ENCODE measurements at regions not wholly inside any gene's neighbourhood (a gene's known extent, or its start where the extent isn't known, plus 50 kb on each side); places are given as distances from the start of the nearest gene placed in this dataset.

DNA sequence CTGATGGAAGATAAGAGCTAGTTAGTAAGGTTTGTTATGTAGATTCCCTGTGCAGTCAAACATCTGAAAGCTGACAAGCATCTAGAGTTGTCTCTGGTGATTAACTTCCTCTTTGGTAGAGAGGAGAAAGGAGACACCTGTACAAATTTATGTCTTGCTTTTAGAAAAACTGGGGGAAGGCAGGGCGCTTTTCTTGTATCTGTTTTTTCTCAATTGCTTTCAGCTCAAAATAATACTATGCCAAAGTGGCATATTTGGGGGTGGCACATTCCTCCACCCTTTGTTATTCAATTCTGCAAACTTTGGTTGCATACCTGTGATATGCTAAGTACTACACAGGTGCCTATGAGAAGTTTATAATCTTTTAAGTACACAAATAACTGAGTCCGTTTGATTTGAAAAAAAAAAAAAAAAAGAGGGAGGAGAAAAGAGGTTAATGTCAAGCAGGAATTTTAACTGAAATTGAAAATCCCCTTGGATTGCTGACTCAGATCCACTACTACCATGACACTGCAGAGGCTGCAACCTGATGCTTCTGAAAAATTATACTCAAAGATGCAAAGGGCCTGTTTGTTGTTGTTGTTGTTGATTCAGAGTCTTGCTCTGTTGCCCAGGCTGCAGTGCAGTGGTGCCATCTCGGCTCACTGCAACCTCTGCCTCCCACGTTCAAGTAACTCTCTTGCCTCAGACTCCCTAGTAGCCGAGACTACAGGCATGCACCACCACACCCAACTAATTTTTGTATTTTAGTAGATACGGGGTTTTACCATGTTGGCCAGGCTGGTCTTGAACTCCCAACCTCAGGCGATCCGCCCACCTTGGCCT, 164.8 kb upstream of the NBEA start:
- H3K9me3 ChIP-seq (replicated peaks; ENCODE audit: low read length), result no peaks in the 10 kb centered on the region
- H3K4me2 ChIP-seq (ENCODE audit: low read length), result no peak overlapping the region
- H3K9ac ChIP-seq (ENCODE audit: low read depth, low read length), result no peak overlapping the region
- no peaks in the 10 kb centered on the region for H3K36me3 ChIP-seq (ENCODE audit: insufficient read depth, low read length)
- H3K27me3 ChIP-seq (ENCODE audit: control insufficient read depth, insufficient read depth, low read length), result no peaks in the 10 kb centered on the region
- no peak overlapping the region for H3K4me3 ChIP-seq (ENCODE audit: low read length)
- H3K4me1 ChIP-seq (ENCODE audit: control insufficient read depth, insufficient read depth, low read length), result no peaks in the 10 kb centered on the region

DNA sequence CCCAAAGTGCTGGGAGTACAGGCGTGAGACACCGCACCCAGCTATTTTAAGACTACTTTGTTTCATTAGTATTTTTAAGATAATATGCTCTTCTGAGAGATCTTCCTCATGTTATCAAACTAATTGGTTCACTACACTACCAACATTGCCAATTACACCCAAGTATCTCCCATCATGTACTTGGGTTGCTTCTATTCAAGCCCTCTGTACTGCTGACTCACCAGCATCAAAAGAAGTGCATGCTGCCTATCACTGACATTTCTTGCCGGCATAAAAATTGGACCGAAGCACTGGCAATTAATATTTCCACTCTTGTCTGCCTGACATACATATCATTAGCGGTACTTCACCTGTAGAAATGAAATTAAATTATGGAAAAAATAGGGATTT, 164.2 kb upstream of the NBEA start:
- no peaks in the 10 kb centered on the region for H3K4me1 ChIP-seq (ENCODE audit: control insufficient read depth, insufficient read depth, low read length)
- no peak overlapping the region for H3K4me2 ChIP-seq (ENCODE audit: low read length)

DNA sequence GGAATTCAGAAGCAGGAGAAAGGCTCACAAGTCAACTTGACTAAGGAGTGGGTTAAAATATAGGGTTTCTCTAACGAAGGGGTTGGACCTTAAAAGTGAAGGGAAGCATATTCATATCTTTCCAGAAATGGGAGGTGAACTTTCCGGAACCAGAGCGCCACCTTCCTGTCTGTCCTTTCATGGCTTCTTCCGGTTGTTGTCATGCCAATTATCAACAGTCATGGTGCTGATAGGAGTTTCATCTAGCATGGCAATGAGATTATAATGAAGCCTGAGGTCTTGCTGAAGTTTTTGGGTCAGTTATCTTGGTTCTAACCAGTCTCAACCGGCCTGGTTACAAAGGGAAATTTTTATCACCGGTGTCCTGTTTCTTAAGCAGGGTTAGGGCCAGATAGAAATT, 162.9 kb upstream of the NBEA start:
- H3K4me1 ChIP-seq (ENCODE audit: control insufficient read depth, insufficient read depth, low read length), result no peaks in the 10 kb centered on the region
- no peak overlapping the region for H3K4me2 ChIP-seq (ENCODE audit: low read length)
- H3K27me3 ChIP-seq (ENCODE audit: control insufficient read depth, insufficient read depth, low read length), result no peaks in the 10 kb centered on the region
- no peak overlapping the region for H3K4me3 ChIP-seq (ENCODE audit: low read length)
- no peaks in the 10 kb centered on the region for H3K36me3 ChIP-seq (ENCODE audit: insufficient read depth, low read length)
- no peaks in the 10 kb centered on the region for H3K9me3 ChIP-seq (replicated peaks; ENCODE audit: low read length)
- H3K9ac ChIP-seq (ENCODE audit: low read depth, low read length), result no peak overlapping the region

More for the DNA sequence above, 164.2 kb upstream of the NBEA start:
- no peaks in the 10 kb centered on the region for H3K36me3 ChIP-seq (ENCODE audit: insufficient read depth, low read length)
- H3K9me3 ChIP-seq (replicated peaks; ENCODE audit: low read length), result no peaks in the 10 kb centered on the region
- H3K9ac ChIP-seq (ENCODE audit: low read depth, low read length), result no peak overlapping the region
- H3K27me3 ChIP-seq (ENCODE audit: control insufficient read depth, insufficient read depth, low read length), result no peaks in the 10 kb centered on the region
- H3K4me3 ChIP-seq (ENCODE audit: low read length), result no peak overlapping the region

DNA sequence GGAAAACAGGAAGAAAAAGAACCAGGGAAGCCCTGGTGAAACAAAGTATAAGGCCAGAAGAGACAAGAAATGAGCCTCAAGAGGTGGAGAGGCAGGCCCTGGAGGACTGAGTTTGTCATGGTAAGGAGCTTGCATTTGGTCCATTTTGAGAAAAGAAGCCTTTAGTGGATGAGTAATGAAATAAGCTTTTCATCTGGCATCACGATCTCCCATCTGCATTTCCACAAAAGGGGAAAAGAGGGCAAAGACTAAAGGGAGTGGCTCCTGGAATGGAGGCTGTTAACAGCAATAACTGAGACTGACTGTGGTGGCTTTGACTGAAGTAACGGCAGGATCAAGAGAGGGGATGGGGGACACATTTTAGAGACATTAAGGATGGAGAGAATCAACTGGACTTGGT, 148.8 kb upstream of the NBEA start:
- Histone ChIP-seq H3K4me2 (ENCODE audit: low read length) (no peak overlapping the region), H3K9me3 (replicated peaks; ENCODE audit: low read length) (no peaks in the 10 kb centered on the region), H3K27me3 (ENCODE audit: control insufficient read depth, insufficient read depth, low read length) (no peaks in the 10 kb centered on the region), H3K4me1 (ENCODE audit: control insufficient read depth, insufficient read depth, low read length) (no peaks in the 10 kb centered on the region), H3K4me3 (ENCODE audit: low read length) (no peak overlapping the region), H3K36me3 (ENCODE audit: insufficient read depth, low read length) (no peaks in the 10 kb centered on the region), H3K9ac (ENCODE audit: low read depth, low read length) (no peak overlapping the region)

DNA sequence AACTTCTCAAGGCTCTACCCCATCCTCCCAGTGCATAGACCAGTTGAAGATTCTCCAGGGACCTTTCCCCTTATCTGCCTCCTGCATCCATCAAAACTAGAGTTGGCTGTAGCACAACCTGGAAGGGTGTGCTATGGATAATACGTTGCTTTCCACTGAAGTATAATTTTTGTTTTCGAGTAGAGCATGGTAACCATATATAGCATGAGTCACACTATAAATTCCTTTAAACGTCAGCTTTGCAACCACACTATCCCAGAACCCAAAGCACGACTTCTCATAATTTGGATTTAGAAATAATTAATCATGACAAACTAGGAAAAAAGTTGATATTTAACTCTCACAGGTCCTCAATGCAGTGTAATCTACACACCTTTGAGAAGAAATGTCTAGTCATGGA, 138.3 kb upstream of the NBEA start:
- H3K4me1 ChIP-seq (ENCODE audit: control insufficient read depth, insufficient read depth, low read length), result no peaks in the 10 kb centered on the region
- H3K4me2 ChIP-seq (ENCODE audit: low read length), result no peak overlapping the region
- H3K4me3 ChIP-seq (ENCODE audit: low read length), result no peak overlapping the region
- no peaks in the 10 kb centered on the region for H3K36me3 ChIP-seq (ENCODE audit: insufficient read depth, low read length)
- H3K27me3 ChIP-seq (ENCODE audit: control insufficient read depth, insufficient read depth, low read length), result no peaks in the 10 kb centered on the region
- H3K9ac ChIP-seq (ENCODE audit: low read depth, low read length), result no peak overlapping the region
- no peaks in the 10 kb centered on the region for H3K9me3 ChIP-seq (replicated peaks; ENCODE audit: low read length)

DNA sequence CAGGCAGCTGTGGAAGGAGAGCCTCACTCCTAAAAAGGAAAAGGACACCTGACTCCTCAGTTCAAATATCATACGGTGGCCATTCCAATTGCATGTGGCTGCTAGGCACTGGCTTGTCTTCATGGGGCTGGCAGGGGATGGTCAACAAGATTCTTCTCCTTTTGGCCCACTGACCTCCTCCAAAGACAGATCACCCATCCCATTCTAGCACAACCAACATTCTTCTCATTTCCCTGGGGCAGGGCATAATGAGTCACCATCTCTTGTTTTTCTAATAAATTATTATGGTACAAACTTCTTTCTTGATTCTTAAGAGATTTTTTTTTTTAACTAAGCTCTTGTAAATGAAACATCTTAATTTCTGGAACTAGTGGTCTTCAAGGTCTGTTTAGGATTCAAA, 136.7 kb upstream of the NBEA start:
- Histone ChIP-seq H3K27me3 (ENCODE audit: control insufficient read depth, insufficient read depth, low read length) (no peaks in the 10 kb centered on the region), H3K4me3 (ENCODE audit: low read length) (no peak overlapping the region), H3K9me3 (replicated peaks; ENCODE audit: low read length) (no peaks in the 10 kb centered on the region), H3K4me2 (ENCODE audit: low read length) (no peak overlapping the region), H3K36me3 (ENCODE audit: insufficient read depth, low read length) (no peaks in the 10 kb centered on the region), H3K4me1 (ENCODE audit: control insufficient read depth, insufficient read depth, low read length) (no peaks in the 10 kb centered on the region), H3K9ac (ENCODE audit: low read depth, low read length) (no peak overlapping the region)

DNA sequence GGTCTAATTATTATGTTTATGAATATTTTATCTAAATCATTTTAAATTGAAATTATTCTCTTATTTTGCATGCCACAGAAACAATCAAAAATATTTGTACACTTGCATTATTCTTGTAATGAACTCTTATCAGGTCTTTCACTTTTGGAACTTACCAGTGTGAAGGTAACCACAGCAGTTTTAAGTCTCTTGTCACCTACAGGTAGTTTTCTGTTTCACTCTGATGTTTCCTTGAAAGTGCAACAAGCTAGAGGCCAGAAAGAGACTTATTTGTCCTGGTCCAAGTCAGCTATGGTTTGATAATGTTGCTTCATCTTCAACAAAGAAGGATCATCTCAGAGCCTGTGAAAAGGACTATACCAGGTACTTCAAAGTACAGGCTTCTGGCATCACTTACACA, 133.4 kb upstream of the NBEA start:
- Histone ChIP-seq H3K27me3 (ENCODE audit: control insufficient read depth, insufficient read depth, low read length) (no peaks in the 10 kb centered on the region), H3K4me3 (ENCODE audit: low read length) (no peak overlapping the region), H3K9me3 (replicated peaks; ENCODE audit: low read length) (peaks cover 5% of the 10 kb centered on the region), H3K36me3 (ENCODE audit: insufficient read depth, low read length) (no peaks in the 10 kb centered on the region), H3K9ac (ENCODE audit: low read depth, low read length) (no peak overlapping the region), H3K4me1 (ENCODE audit: control insufficient read depth, insufficient read depth, low read length) (no peaks in the 10 kb centered on the region), H3K4me2 (ENCODE audit: low read length) (no peak overlapping the region)

DNA sequence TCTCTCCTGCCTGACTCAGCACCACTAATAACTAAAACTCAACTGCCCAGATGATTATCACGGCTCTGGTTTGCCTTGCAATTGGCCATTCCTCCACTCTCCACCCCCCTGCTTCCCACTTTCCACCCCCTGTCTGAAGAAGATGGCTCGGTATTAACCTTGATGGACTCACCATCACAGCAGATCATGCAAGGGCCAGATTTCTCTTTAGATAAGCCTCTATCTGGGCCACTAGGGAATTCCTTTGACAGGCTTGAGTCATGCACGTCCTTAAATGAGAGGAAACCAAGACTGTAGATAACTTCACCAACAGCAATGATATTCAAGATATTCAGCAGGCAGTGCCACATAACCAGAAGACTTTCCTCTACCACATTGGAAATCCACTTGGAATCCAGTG, 131.1 kb upstream of the NBEA start:
- no peaks in the 10 kb centered on the region for H3K36me3 ChIP-seq (ENCODE audit: insufficient read depth, low read length)
- H3K9ac ChIP-seq (ENCODE audit: low read depth, low read length), result no peak overlapping the region
- no peaks in the 10 kb centered on the region for H3K4me1 ChIP-seq (ENCODE audit: control insufficient read depth, insufficient read depth, low read length)
- H3K27me3 ChIP-seq (ENCODE audit: control insufficient read depth, insufficient read depth, low read length), result no peaks in the 10 kb centered on the region
- H3K4me2 ChIP-seq (ENCODE audit: low read length), result no peak overlapping the region
- no peak overlapping the region for H3K4me3 ChIP-seq (ENCODE audit: low read length)
- peaks cover 5% of the 10 kb centered on the region for H3K9me3 ChIP-seq (replicated peaks; ENCODE audit: low read length)

DNA sequence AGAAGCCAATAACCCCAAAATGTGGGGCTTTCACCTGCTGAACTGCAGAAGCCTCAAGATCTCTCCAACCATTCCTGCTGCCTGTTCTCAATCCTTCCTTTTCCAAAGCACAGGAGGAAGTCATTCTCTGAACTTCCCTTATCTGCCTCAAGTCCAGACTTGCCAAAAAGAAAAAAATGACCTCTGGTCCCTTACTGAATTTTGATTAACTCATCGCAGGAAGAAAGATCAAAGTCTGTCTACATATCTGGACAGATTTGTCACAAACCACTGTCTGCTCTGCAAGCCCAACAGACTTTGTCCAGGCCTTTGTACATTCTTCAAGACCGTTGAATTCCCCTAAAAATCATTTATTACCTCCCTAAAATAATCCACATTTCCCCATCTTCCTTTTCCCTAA, 126.5 kb upstream of the NBEA start:
- Histone ChIP-seq H3K4me2 (ENCODE audit: low read length) (no peak overlapping the region), H3K27me3 (ENCODE audit: control insufficient read depth, insufficient read depth, low read length) (no peaks in the 10 kb centered on the region), H3K9me3 (replicated peaks; ENCODE audit: low read length) (peaks cover 5% of the 10 kb centered on the region), H3K4me3 (ENCODE audit: low read length) (no peak overlapping the region), H3K36me3 (ENCODE audit: insufficient read depth, low read length) (no peaks in the 10 kb centered on the region), H3K4me1 (ENCODE audit: control insufficient read depth, insufficient read depth, low read length) (no peaks in the 10 kb centered on the region), H3K9ac (ENCODE audit: low read depth, low read length) (no peak overlapping the region)

DNA sequence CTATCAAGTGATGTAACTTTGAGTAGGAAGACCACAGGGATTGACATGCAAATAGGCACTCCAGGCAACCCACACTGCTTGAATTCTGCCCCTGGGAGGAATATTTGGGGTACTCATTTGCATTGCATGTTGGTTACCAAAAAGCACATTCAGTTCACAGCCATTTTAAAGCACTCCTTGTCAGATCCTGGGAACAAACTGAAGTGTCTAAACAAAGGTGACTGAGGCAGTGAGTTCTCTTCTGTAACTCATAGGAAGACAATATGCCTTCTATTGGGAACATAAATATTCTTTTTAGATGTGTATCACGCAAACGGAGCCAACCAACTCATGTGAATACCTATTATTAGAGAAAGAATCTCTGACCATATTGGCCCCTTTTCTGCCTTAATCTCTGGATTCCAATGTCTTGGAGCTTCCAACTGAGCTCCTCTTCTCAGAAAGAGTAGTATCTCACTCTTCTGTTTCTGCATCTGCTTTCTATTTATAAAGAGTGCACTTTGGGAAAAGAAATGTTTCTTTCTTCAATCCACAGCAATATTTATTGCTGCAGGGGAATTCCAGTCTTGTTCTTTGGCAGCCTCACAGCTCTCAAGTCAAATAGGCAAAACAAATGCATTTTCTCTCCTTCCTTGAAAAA, 125.7 kb upstream of the NBEA start:
- no peaks in the 10 kb centered on the region for H3K4me1 ChIP-seq (ENCODE audit: control insufficient read depth, insufficient read depth, low read length)
- peaks cover 5% of the 10 kb centered on the region for H3K9me3 ChIP-seq (replicated peaks; ENCODE audit: low read length)
- H3K9ac ChIP-seq (ENCODE audit: low read depth, low read length), result no peak overlapping the region
- H3K27me3 ChIP-seq (ENCODE audit: control insufficient read depth, insufficient read depth, low read length), result no peaks in the 10 kb centered on the region
- no peaks in the 10 kb centered on the region for H3K36me3 ChIP-seq (ENCODE audit: insufficient read depth, low read length)
- no peak overlapping the region for H3K4me2 ChIP-seq (ENCODE audit: low read length)
- H3K4me3 ChIP-seq (ENCODE audit: low read length), result no peak overlapping the region

DNA sequence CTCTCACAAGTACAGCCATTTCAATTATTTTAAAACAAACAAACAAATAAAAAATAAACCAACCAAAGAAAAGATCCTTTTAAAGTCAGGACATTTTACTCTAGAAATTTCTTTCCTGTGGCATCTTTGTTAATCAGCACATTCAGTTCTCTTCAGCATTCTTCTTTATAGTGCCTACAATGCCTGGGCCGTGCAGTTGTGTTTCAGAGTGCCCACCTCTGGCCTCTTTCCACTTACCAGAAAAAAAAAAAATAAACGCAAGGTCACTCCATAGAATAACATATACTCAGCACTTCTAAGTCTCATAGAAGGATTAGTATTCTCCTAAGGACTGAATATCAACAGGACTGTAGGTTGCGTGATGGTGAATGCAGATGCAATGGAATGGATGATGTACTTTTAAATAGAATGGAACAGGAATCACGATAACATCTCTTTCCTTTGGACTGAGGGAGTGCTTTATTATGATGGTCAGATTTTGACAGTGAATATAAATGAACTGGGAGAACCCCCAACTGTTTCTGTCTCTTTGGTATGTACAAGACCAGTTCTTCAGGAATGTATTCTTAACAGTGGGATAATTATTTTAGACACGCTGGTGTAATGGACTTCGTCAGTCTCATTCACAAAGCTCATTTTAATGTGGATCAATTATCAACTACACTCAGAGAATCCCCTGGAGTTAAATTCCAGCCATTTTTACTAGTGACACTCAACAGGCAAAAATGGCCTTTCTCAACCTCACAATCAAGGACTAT, 125.0 kb upstream of the NBEA start:
- Histone ChIP-seq H3K4me1 (ENCODE audit: control insufficient read depth, insufficient read depth, low read length) (no peaks in the 10 kb centered on the region), H3K36me3 (ENCODE audit: insufficient read depth, low read length) (no peaks in the 10 kb centered on the region), H3K27me3 (ENCODE audit: control insufficient read depth, insufficient read depth, low read length) (no peaks in the 10 kb centered on the region), H3K4me3 (ENCODE audit: low read length) (no peak overlapping the region), H3K9ac (ENCODE audit: low read depth, low read length) (no peak overlapping the region), H3K4me2 (ENCODE audit: low read length) (no peak overlapping the region), H3K9me3 (replicated peaks; ENCODE audit: low read length) (peaks cover 5% of the 10 kb centered on the region)

Measured in skeletal muscle satellite cell (primary cell).